Osteoblast (primary cell): ENCODE measurements at regions not wholly inside any gene's neighbourhood (a gene's known extent, or its start where the extent isn't known, plus 50 kb on each side); places are given as distances from the start of the nearest gene placed in this dataset.

Source experiments
- DNase-seq: peaks from one replicate; pipeline ENCODE4 v3.0.0; 2011; ENCODE audit warnings: low spot score, mixed read lengths; ENCODE audit not compliant: insufficient read length; ENCODE audit errors: missing footprints
- H2AFZ ChIP-seq: 2 replicates; pipeline ENCODE4 v1.6.0; 2011; ENCODE audit warnings: mild to moderate bottlenecking, low read length
- H3K27ac ChIP-seq: 2 replicates; pipeline ENCODE4 v1.5.1; 2011; ENCODE audit warnings: mild to moderate bottlenecking, low read depth, low read length, moderate library complexity
- H3K27me3 ChIP-seq: 2 replicates; pipeline ENCODE4 v1.6.0; 2012; ENCODE audit warnings: mild to moderate bottlenecking, control low read depth, inconsistent platforms, low read length, moderate library complexity; ENCODE audit not compliant: insufficient read depth
- H3K36me3 ChIP-seq: 2 replicates; pipeline ENCODE4 v1.5.1; 2011; ENCODE audit warnings: mild to moderate bottlenecking, low read length, control low read depth, moderate library complexity; ENCODE audit not compliant: insufficient read depth
- H3K4me1 ChIP-seq: 2 replicates; pipeline ENCODE4 v1.5.1; 2011; ENCODE audit warnings: mild to moderate bottlenecking, low read length, control low read depth, moderate library complexity; ENCODE audit not compliant: insufficient read depth
- H3K4me2 ChIP-seq: 2 replicates; pipeline ENCODE4 v1.6.0; 2011; ENCODE audit warnings: mild to moderate bottlenecking, low read length; ENCODE audit not compliant: insufficient read depth
- H3K4me3 ChIP-seq: fragments of 200-600 bp; sonication (generic); 3 replicates; pipeline ENCODE4 v1.5.1; 2012; ENCODE audit warnings: mild to moderate bottlenecking, low read length, inconsistent platforms; ENCODE audit not compliant: insufficient read depth
- H3K79me2 ChIP-seq: 2 replicates; pipeline ENCODE4 v1.6.0; 2012; ENCODE audit warnings: mild to moderate bottlenecking, low read length, control low read depth, inconsistent platforms; ENCODE audit not compliant: insufficient read depth
- H3K9me3 ChIP-seq: 2 replicates; pipeline ENCODE4 v1.5.1; 2011; ENCODE audit warnings: low read depth, low read length, control low read depth
- H4K20me1 ChIP-seq: 2 replicates; pipeline ENCODE4 v1.6.0; 2012; ENCODE audit warnings: mild to moderate bottlenecking, low read length, control low read depth; ENCODE audit not compliant: insufficient read depth
- TF ChIP-seq, protein P1 (sequence below): IDR thresholded peaks from 2 replicates; pipeline ENCODE4 v1.5.1; 2011; ENCODE audit warnings: mild to moderate bottlenecking, low read depth, low read length, moderate library complexity; ENCODE audit errors: extremely low read depth

GRCh38 chr2:222017252-222017850 lies 281.4 kb downstream of the PAX3 start:
- Histone ChIP-seq H3K4me1 (no peaks in the 10 kb centered on the region), H3K4me3 (no peak overlapping the region), H3K79me2 (no peaks in the 10 kb centered on the region), H3K27ac (no peak overlapping the region), H3K36me3 (no peaks in the 10 kb centered on the region), H3K4me2 (no peak overlapping the region), H2AFZ (no peak overlapping the region), H3K27me3 (no peaks in the 10 kb centered on the region), H4K20me1 (no peaks in the 10 kb centered on the region), H3K9me3 (no peaks in the 10 kb centered on the region)
- no peak for DNase-seq
- TF ChIP-seq, protein P1, sequence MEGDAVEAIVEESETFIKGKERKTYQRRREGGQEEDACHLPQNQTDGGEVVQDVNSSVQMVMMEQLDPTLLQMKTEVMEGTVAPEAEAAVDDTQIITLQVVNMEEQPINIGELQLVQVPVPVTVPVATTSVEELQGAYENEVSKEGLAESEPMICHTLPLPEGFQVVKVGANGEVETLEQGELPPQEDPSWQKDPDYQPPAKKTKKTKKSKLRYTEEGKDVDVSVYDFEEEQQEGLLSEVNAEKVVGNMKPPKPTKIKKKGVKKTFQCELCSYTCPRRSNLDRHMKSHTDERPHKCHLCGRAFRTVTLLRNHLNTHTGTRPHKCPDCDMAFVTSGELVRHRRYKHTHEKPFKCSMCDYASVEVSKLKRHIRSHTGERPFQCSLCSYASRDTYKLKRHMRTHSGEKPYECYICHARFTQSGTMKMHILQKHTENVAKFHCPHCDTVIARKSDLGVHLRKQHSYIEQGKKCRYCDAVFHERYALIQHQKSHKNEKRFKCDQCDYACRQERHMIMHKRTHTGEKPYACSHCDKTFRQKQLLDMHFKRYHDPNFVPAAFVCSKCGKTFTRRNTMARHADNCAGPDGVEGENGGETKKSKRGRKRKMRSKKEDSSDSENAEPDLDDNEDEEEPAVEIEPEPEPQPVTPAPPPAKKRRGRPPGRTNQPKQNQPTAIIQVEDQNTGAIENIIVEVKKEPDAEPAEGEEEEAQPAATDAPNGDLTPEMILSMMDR: no peak

DNA sequence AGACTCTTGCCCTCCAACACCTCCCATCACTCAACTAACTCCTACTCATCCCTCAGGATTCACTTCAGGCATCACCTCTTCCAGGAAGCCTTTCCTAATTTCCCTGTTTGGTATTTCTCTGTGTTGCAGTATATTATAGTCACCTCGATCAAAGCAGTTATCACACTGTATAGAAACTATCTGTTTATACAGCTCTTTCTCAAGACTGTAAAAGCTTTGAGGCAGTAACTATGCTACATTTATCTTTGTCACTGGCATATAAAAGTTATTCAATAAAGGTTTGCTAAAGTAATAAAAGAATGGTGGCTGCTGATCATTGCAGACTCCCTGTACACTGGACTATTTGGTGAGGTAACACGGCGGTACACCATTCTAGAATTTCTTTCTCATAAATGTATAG lies 284.9 kb downstream of the PAX3 start:
- no peak for DNase-seq
- Histone ChIP-seq H3K4me3 (no peak overlapping the region), H3K27me3 (no peaks in the 10 kb centered on the region), H3K4me1 (no peaks in the 10 kb centered on the region), H4K20me1 (no peaks in the 10 kb centered on the region), H3K27ac (no peak overlapping the region), H2AFZ (no peak overlapping the region), H3K9me3 (no peaks in the 10 kb centered on the region), H3K36me3 (no peaks in the 10 kb centered on the region), H3K4me2 (no peak overlapping the region), H3K79me2 (no peaks in the 10 kb centered on the region)
- TF ChIP-seq, protein P1: no peak

DNA sequence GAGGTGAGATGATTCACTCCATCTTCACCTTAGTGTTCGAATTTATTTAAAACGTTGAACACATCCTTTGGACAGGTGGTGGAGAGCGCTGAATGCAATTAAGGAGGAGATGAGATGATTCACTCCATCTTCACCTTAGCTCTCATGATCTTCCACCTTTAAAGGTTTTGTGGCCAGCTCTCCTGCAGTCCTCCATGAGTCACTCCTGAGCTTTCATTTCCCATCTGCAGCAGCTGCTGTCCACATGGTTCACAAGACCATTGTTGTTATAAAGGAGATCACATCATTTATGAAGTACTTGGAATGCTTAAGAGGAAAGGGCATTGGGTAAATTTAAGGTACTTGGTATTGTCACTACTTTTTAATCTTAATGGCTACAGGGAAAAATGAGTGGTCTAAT lies 298.5 kb downstream of the PAX3 start:
- Histone ChIP-seq H3K79me2 (no peaks in the 10 kb centered on the region), H2AFZ (no peak overlapping the region), H4K20me1 (no peaks in the 10 kb centered on the region), H3K4me3 (no peak overlapping the region), H3K9me3 (no peaks in the 10 kb centered on the region), H3K4me1 (no peaks in the 10 kb centered on the region), H3K27ac (no peak overlapping the region), H3K4me2 (no peak overlapping the region), H3K27me3 (no peaks in the 10 kb centered on the region), H3K36me3 (no peaks in the 10 kb centered on the region)
- DNase-seq: no peak
- TF ChIP-seq, protein P1: no peak

DNA sequence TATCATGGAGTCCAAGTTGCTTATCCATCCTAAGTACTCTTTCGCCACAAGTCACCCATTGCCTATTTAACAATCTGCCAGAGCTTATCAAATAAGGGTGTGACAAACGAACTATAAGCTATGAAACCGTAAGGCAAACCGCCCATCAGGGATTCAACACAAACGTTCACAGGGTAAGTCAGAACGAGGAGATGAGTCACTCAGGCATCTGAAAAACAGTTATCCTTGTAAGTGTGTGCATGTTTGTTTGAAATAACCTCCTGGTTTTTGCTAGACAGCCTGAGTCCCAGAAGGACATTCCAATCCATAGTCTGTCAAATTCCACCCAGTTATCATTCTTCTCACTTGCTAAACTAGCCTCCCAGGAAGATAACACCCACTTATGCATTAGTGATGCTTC lies 299.1 kb downstream of the PAX3 start:
- Histone ChIP-seq H2AFZ (no peak overlapping the region), H4K20me1 (no peaks in the 10 kb centered on the region), H3K27me3 (no peaks in the 10 kb centered on the region), H3K4me3 (no peak overlapping the region), H3K36me3 (no peaks in the 10 kb centered on the region), H3K4me1 (no peaks in the 10 kb centered on the region), H3K27ac (no peak overlapping the region), H3K4me2 (no peak overlapping the region), H3K79me2 (no peaks in the 10 kb centered on the region), H3K9me3 (no peaks in the 10 kb centered on the region)
- DNase-seq: no peak
- TF ChIP-seq, protein P1: no peak
